ENCODE measurements at regions not wholly inside any gene's neighbourhood (a gene's known extent, or its start where the extent isn't known, plus 50 kb on each side); places are given as distances from the start of the nearest gene placed in this dataset.

DNA sequence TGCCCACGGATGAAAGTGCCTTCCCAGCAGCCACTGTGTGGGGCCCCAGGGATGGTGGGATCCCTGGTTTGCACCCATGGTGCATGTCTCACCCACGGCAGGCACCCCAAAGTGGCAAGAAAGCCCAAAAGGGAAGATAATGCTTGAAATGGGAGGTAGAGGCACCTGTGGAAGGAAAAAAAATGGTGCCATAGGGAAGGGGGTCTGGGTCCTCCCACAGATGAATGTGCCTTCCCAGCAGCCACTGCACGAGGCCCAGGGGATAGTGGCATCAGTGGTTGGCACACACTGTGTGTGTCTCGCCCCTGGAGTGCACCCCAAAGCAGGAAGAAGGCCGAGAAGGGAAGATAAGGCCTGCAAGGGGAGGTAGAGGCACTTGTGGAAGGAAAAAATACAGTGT lies 264.2 kb downstream of the ALG10 start:
- H3K36me3 ChIP-seq (ENCODE audit: control insufficient read depth, insufficient read depth, low read length, severe bottlenecking) = no peaks in the 10 kb centered on the region
- DNase-seq (ENCODE audit: low read depth) = no peak
- peaks cover 30% of the 10 kb centered on the region for H3K9me3 ChIP-seq (ENCODE audit: control insufficient read depth, low read length)
- no peak overlapping the region for H3K4me3 ChIP-seq (ENCODE audit: low read length)
- no peaks in the 10 kb centered on the region for H3K27me3 ChIP-seq (replicated peaks; ENCODE audit: control insufficient read depth, insufficient read depth, low read length)
- no peak overlapping the region for H3K9ac ChIP-seq (ENCODE audit: low read length)
- H3K4me1 ChIP-seq (ENCODE audit: control insufficient read depth, insufficient read depth, low read length) = no peaks in the 10 kb centered on the region

DNA sequence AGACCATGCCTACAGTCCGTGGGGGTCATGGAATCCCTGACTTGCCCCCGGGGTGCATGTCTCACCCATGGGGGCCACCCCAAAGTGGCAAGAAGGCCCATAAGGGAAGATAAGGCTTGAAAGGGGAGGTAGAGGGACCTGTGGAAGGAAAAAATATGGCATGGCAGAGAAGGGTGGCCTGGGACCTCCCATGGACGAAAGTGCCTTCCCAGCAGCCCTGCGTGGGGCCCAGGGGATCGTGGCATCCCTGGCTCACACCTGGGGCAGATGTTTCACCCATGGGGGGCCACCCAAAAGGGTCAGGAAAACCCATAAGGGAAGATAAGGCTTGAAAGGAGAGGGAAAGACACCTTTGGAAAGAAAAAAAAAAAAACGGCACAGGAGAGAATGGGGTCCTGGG lies 264.6 kb downstream of the ALG10 start:
- no peaks in the 10 kb centered on the region for H3K27me3 ChIP-seq (replicated peaks; ENCODE audit: control insufficient read depth, insufficient read depth, low read length)
- no peaks in the 10 kb centered on the region for H3K4me1 ChIP-seq (ENCODE audit: control insufficient read depth, insufficient read depth, low read length)
- H3K9me3 ChIP-seq (ENCODE audit: control insufficient read depth, low read length) = peaks cover 30% of the 10 kb centered on the region
- H3K36me3 ChIP-seq (ENCODE audit: control insufficient read depth, insufficient read depth, low read length, severe bottlenecking) = no peaks in the 10 kb centered on the region
- DNase-seq (ENCODE audit: low read depth) = no peak
- no peak overlapping the region for H3K4me3 ChIP-seq (ENCODE audit: low read length)
- H3K9ac ChIP-seq (ENCODE audit: low read length) = no peak overlapping the region

DNA sequence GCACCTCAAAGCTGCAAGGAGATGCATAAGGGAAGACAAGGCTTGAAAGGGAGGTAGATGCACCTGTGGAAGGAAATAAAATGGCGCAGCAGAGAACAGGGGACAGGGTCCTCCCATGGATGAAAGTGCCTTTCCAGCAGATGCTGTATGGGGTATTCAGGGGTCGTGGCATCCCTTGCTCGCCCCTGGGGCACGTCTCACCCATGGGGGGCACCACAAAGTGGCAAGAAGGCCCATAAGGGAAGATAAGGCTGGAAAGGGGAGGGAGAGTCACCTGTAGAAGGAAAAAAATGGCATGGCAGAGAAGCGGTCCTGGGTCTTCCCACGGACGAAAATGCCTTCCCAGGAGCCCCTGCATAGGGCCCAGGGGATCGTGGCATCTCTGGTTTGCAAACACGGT lies 265.1 kb downstream of the ALG10 start:
- no peak overlapping the region for H3K9ac ChIP-seq (ENCODE audit: low read length)
- no peaks in the 10 kb centered on the region for H3K27me3 ChIP-seq (replicated peaks; ENCODE audit: control insufficient read depth, insufficient read depth, low read length)
- no peaks in the 10 kb centered on the region for H3K36me3 ChIP-seq (ENCODE audit: control insufficient read depth, insufficient read depth, low read length, severe bottlenecking)
- H3K9me3 ChIP-seq (ENCODE audit: control insufficient read depth, low read length) = peaks cover 30% of the 10 kb centered on the region
- no peaks in the 10 kb centered on the region for H3K4me1 ChIP-seq (ENCODE audit: control insufficient read depth, insufficient read depth, low read length)
- no peak overlapping the region for H3K4me3 ChIP-seq (ENCODE audit: low read length)
- no peak for DNase-seq (ENCODE audit: low read depth)

DNA sequence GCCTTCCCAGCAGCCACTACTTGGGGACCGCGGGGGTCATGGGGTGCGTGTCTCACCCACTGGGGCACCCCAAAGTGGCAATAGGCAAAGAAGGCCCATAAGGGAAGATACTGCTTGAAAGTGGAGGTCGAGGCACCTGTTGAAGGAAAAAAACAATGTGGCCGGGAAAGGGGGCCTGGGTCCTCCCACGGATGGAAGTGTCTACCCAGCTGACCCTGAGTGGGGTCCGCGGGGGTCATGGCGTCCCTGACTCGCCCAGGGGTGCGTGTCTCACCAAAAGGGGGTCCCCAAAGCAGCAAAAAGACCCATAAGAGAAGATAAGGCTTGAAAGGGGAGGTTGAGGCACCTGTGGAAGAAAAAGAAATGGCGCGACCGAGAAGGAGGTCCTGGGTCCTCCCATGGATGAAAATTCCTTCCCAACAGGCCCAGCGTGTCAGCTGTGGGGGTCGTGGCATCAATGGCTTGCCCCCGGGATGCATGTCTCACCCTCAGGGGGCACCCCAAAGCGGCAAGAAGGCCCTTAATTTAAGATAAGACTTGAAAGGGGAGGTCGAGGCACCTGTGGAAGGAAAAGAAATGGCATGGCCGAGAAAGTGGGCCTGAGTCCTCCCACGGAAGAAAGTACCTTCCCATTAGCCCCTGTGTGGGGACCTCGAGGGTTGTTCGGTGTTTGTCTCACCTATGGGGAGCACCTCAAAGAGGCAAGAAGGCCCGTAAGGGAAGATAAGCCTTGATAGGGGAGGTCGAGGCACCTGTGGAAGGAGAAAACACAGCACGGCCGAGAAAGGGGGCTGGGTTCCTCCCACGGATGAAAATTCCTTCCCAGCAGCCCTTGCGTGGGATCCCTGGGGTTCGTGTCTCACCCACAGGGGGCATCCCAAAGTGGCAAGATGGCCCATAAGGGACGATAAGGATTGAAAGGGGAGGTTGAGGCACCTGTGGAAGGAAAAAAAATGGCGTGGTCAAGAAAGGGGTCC lies 266.0 kb downstream of the ALG10 start:
- Histone ChIP-seq H3K36me3 (ENCODE audit: control insufficient read depth, insufficient read depth, low read length, severe bottlenecking) (no peaks in the 10 kb centered on the region), H3K9ac (ENCODE audit: low read length) (no peak overlapping the region), H3K27me3 (replicated peaks; ENCODE audit: control insufficient read depth, insufficient read depth, low read length) (no peaks in the 10 kb centered on the region), H3K4me1 (ENCODE audit: control insufficient read depth, insufficient read depth, low read length) (no peaks in the 10 kb centered on the region), H3K9me3 (ENCODE audit: control insufficient read depth, low read length) (peaks cover 23% of the 10 kb centered on the region), H3K4me3 (ENCODE audit: low read length) (no peak overlapping the region)
- DNase-seq (ENCODE audit: low read depth) = no peak

DNA sequence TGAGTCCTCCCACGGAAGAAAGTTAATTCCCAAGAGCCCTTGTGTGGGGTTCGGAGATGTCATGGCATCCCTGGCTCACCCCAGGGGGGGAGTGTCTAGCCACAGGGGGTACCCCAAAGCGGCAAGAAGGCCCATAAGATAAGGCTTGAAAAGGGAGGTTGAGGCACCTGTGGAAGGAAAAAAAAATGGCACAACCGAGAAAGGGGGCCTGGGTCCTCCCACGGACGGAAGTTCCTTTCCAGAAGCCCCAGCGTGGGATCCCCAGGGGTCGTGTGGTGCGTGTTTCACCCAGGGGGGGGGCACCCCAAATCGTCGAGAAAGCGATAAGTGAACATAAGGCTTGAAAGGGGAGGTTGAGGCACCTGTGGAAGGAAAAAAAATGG lies 266.7 kb downstream of the ALG10 start:
- H3K4me3 ChIP-seq (ENCODE audit: low read length) = no peak overlapping the region
- no peak for DNase-seq (ENCODE audit: low read depth)

DNA sequence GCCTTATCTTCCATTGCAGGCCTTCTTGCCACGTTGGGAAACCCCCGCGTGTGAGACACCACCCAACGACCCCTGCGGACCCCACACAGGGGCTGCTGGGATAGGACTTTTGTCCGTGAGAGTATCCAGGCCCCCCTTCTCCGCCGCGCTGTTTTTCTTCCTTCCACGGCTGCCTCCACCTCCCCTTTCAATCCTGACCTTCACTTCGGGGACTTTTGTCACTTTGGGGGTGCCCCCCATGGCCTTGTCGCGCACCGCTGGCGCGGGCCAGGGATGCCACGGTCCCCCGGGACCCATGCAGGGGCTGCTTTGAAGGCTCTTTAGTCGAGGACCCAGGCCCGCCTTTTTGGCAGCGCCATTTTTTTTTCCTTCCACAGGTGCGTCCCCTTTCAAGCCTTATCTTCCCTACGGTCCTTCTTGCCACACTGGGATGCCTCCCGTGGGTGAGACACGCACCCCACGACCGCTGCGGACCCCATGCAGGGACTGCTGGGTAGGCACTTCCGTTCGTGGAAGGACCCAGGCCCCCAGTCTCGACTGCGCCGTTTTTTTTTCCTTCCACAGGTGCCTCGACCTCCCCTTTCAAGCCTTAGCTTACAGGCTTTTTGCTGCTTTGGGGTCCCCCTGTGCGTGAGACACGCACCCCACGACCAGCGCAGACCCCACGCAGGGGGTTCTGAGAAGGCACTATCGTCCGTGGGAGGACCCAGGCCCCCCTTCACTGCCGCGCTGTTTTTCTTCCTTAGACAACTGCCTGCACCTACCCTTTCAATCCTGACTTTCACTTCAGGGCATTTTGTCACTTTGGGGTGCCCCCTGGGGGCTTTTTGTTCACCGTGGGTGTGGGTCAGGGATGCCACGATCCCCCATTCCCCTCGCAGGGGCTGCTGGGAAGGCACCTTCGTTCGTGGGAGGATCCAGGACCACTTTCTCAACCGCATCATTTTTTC lies 267.4 kb downstream of the ALG10 start:
- H3K27me3 ChIP-seq (replicated peaks; ENCODE audit: control insufficient read depth, insufficient read depth, low read length) = no peaks in the 10 kb centered on the region
- no peak overlapping the region for H3K4me3 ChIP-seq (ENCODE audit: low read length)
- H3K9me3 ChIP-seq (ENCODE audit: control insufficient read depth, low read length) = peaks cover 17% of the 10 kb centered on the region
- DNase-seq (ENCODE audit: low read depth) = no peak
- no peak overlapping the region for H3K9ac ChIP-seq (ENCODE audit: low read length)
- no peaks in the 10 kb centered on the region for H3K36me3 ChIP-seq (ENCODE audit: control insufficient read depth, insufficient read depth, low read length, severe bottlenecking)
- H3K4me1 ChIP-seq (ENCODE audit: control insufficient read depth, insufficient read depth, low read length) = no peaks in the 10 kb centered on the region

More for the DNA sequence above, 266.7 kb downstream of the ALG10 start:
- Histone ChIP-seq H3K4me1 (ENCODE audit: control insufficient read depth, insufficient read depth, low read length) (no peaks in the 10 kb centered on the region), H3K9me3 (ENCODE audit: control insufficient read depth, low read length) (peaks cover 18% of the 10 kb centered on the region), H3K9ac (ENCODE audit: low read length) (no peak overlapping the region), H3K27me3 (replicated peaks; ENCODE audit: control insufficient read depth, insufficient read depth, low read length) (no peaks in the 10 kb centered on the region), H3K36me3 (ENCODE audit: control insufficient read depth, insufficient read depth, low read length, severe bottlenecking) (no peaks in the 10 kb centered on the region)

DNA sequence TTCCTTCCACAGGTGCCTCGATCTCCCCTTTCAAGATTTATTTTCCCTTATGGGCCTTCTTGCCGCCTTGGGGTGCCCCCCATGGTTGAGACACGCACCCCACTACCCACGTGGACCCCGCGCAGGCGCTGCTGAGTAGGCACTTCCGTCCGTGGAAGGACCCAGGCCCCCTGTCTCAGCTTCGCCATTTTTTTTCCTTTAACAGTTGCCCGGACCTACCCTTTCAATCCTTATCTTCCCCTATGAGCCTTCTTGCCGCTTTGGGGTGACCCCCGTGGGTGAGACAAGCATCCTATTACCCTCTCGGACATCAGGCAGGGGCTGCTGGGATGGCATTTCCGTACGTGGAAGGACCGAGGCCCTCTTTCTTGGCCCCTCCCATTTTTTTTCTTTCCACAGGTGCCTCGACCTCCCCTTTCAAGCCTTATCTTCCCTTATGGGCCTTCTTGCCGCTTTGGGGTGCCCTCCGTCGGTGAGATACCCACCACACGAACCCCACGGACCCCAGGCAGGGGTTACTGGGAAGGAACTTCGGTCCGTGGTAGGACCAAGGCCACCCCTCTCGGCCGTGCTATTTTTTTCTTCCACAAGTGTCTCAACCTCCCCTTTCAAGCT lies 268.2 kb downstream of the ALG10 start:
- Histone ChIP-seq H3K27me3 (replicated peaks; ENCODE audit: control insufficient read depth, insufficient read depth, low read length) (no peaks in the 10 kb centered on the region), H3K9me3 (ENCODE audit: control insufficient read depth, low read length) (peaks cover 10% of the 10 kb centered on the region), H3K4me1 (ENCODE audit: control insufficient read depth, insufficient read depth, low read length) (no peaks in the 10 kb centered on the region), H3K9ac (ENCODE audit: low read length) (no peak overlapping the region), H3K4me3 (ENCODE audit: low read length) (no peak overlapping the region), H3K36me3 (ENCODE audit: control insufficient read depth, insufficient read depth, low read length, severe bottlenecking) (no peaks in the 10 kb centered on the region)
- DNase-seq (ENCODE audit: low read depth) = no peak

DNA sequence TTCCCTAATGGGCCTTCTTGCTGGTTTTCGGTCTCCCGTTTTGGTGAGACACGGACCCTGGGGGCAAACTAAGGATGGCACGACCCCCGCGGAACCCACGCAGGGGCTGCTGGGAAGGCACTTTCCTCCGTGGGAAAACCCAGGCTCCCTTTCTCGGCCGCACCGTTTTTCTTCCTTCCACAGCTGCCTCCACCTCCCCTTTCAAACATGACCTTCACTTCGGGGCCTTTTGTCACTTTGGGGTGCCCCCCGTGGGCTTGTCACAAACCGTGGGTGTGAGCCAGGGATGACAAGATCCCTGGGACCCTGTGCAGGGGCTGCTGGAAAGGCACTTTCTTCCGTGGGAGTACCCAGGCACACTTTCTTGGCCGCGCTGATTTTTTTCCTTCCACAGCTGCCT lies 268.7 kb downstream of the ALG10 start:
- H3K4me3 ChIP-seq (ENCODE audit: low read length) = no peak overlapping the region
- H3K27me3 ChIP-seq (replicated peaks; ENCODE audit: control insufficient read depth, insufficient read depth, low read length) = no peaks in the 10 kb centered on the region
- no peaks in the 10 kb centered on the region for H3K4me1 ChIP-seq (ENCODE audit: control insufficient read depth, insufficient read depth, low read length)
- H3K36me3 ChIP-seq (ENCODE audit: control insufficient read depth, insufficient read depth, low read length, severe bottlenecking) = no peaks in the 10 kb centered on the region
- no peak overlapping the region for H3K9ac ChIP-seq (ENCODE audit: low read length)
- no peak for DNase-seq (ENCODE audit: low read depth)
- peaks cover 6% of the 10 kb centered on the region for H3K9me3 ChIP-seq (ENCODE audit: control insufficient read depth, low read length)

DNA sequence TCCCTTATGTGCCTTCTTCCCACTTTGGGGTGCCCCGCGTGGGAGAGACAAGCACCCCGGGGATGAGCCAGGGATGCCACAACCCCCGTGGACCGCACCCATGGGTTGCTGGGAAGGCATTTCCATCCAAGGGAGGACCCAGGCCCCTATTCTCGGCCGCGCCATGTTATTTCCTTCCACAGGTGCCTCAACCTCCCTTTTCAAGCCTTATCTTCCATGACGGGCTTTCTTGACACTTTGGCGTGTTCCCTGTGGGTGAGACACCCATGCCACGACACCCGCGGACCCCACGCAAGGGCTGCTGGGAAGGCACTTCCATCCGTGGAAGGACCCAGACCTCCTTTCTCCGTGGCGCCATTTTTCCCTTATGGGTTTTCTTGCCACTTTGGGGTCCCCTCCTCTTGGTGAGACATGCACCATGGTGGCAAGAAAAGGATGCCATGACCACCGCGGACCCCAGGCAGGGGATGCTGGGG lies 269.2 kb downstream of the ALG10 start:
- Histone ChIP-seq H3K9me3 (ENCODE audit: control insufficient read depth, low read length) (peaks cover 1% of the 10 kb centered on the region), H3K27me3 (replicated peaks; ENCODE audit: control insufficient read depth, insufficient read depth, low read length) (no peaks in the 10 kb centered on the region), H3K9ac (ENCODE audit: low read length) (no peak overlapping the region), H3K4me1 (ENCODE audit: control insufficient read depth, insufficient read depth, low read length) (no peaks in the 10 kb centered on the region), H3K36me3 (ENCODE audit: control insufficient read depth, insufficient read depth, low read length, severe bottlenecking) (no peaks in the 10 kb centered on the region), H3K4me3 (ENCODE audit: low read length) (no peak overlapping the region)
- no peak for DNase-seq (ENCODE audit: low read depth)

DNA sequence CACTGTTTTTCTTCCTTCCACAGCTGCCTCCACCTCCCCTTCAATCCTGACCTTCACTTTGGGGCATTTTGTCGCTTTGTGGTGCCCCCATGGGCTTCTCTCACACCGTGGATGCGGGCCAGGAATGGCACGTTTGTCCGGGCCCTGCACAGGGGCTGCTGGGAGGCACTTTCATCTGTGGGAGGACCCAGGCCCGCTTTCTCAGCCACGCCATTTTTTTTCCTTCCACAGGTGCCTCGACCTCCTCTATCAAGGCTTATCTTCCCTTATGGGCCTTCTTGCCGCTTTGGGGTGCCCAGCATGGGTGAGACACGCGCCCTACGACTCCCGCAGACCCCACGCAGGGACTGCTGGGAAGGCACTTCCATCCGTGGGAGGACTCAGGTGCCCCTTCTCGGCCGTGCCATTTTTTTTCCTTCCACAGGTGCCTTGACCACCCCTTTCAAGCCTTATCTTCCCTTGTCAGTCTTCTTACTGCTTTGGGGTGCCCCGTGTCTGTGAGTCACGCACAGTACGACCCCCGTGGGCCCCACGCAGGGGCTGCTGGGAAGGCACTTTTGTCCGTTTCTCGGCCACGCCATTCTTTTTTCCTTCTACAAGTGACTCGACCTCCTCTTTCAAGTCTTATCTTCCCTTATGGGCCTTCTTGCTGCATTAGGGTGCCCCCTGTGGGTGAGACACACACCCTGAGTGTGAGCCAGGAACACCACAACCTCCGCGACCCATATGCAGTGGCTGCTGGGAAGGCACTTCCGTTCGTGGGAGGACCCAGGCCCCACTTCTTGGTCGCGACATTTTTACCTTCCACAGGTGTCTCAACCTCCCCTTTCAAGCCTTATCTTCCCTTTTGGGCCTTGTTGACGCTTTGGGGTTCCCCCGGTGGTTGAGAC lies 270.7 kb downstream of the ALG10 start:
- Histone ChIP-seq H3K9ac (ENCODE audit: low read length) (no peak overlapping the region), H3K36me3 (ENCODE audit: control insufficient read depth, insufficient read depth, low read length, severe bottlenecking) (no peaks in the 10 kb centered on the region), H3K4me3 (ENCODE audit: low read length) (no peak overlapping the region), H3K4me1 (ENCODE audit: control insufficient read depth, insufficient read depth, low read length) (no peaks in the 10 kb centered on the region), H3K27me3 (replicated peaks; ENCODE audit: control insufficient read depth, insufficient read depth, low read length) (no peaks in the 10 kb centered on the region), H3K9me3 (ENCODE audit: control insufficient read depth, low read length) (no peaks in the 10 kb centered on the region)
- no peak for DNase-seq (ENCODE audit: low read depth)

All from adipocyte (in vitro differentiated cells).